K562 (cell line): ENCODE measurements at regions not wholly inside any gene's neighbourhood (a gene's known extent, or its start where the extent isn't known, plus 50 kb on each side); places are given as distances from the start of the nearest gene placed in this dataset.
"Not testable (repeated sequence)": the region's sequence is repeated elsewhere in the genome, so short reads cannot be mapped to it uniquely, and the experiment has no call there.

Experiments used
- ATAC-seq: fragments of 200-7000 bp; cut with Tn5 transposase; 3 replicates; pipeline ENCODE4 v1.9.1; 2020; ENCODE audit warnings: moderate library complexity
- BruUV-seq: library from RNA; stranded (reverse); fragments of 400-500 nt; replicated peaks from 2 replicates; lab custom pipeline; 2021; lab: Mats Ljungman, UMichigan
- CTCF ChIA-PET: fragments of 300-600 bp; formaldehyde crosslinking; extraction: SDS; loops from one replicate; lab custom pipeline; 2021; ENCODE audit warnings: low intra/inter-chr PET ratio; lab: Yijun Ruan, JAX
- POLR2A ChIA-PET: fragments of 300-600, 350-650 bp; sonication (Branson Sonifier 250); formaldehyde crosslinking; extraction: SDS; loops from one replicate; lab custom pipeline; 2021; ENCODE audit warnings: antibody characterized with exemption, inconsistent platforms; lab: Yijun Ruan, JAX
- DNase-seq, 4 experiments: peaks; one replicate each; pipeline versions ENCODE4 v3.0.0 to v3.0.0-alpha.2; 2011 to 2018; ENCODE audit warnings: low spot score in 3 of 4, mixed read lengths in 3 of 4; ENCODE audit errors: extremely low read depth in 1 of 4
- FAIRE-seq: peaks from 2 replicates; lab custom pipeline; 2011; peaks lifted over from hg19 to GRCh38; lab: Jason Lieb, UNC
- H2AFZ ChIP-seq: 2 replicates; pipeline ENCODE4 v1.6.0; 2011; ENCODE audit warnings: low read depth, low read length, control low read depth, inconsistent platforms
- H3K27ac ChIP-seq: fragments of 200-600 bp; 3 replicates; pipeline ENCODE4 v1.8.0; 2011; ENCODE audit warnings: low read depth, mild to moderate bottlenecking, control low read depth, inconsistent platforms, low read length, moderate library complexity, mixed read lengths; ENCODE audit errors: extremely low read depth
- H3K27me3 ChIP-seq, 2 experiments: fragments of 300-600 bp in 1 of 2; 2 replicates in 1 of 2; 3 replicates in 1 of 2; pipeline versions ENCODE4 v1.6.0 to v1.8.0; 2011; ENCODE audit warnings: inconsistent platforms in 2 of 2, low read length in 2 of 2, mild to moderate bottlenecking in 1 of 2, mixed read lengths in 1 of 2, moderate library complexity in 1 of 2; ENCODE audit not compliant: control insufficient read depth in 2 of 2, insufficient read depth in 2 of 2
- H3K36me3 ChIP-seq: fragments of 300-600 bp; 3 replicates; pipeline ENCODE4 v1.8.0; 2011; ENCODE audit warnings: mild to moderate bottlenecking, low read length, inconsistent platforms; ENCODE audit not compliant: control insufficient read depth, insufficient read depth
- H3K4me1 ChIP-seq, 2 experiments: fragments of 200-600 bp in 1 of 2; replicated peaks in 1 of 2; 2 replicates in 1 of 2; 3 replicates in 1 of 2; pipeline versions ENCODE4 v1.5.1 to v1.8.0; 2011; ENCODE audit warnings: inconsistent platforms in 2 of 2, low read length in 2 of 2, mild to moderate bottlenecking in 1 of 2, mixed read lengths in 1 of 2, moderate library complexity in 1 of 2; ENCODE audit not compliant: control insufficient read depth in 2 of 2, insufficient read depth in 2 of 2
- H3K4me2 ChIP-seq: 2 replicates; pipeline ENCODE4 v1.6.1; 2011; ENCODE audit warnings: low read length, control low read depth, inconsistent platforms, mixed read lengths; ENCODE audit not compliant: insufficient read depth
- H3K4me3 ChIP-seq: fragments of 200-600 bp; sonication (generic), shearing (Covaris generic); 2 replicates; pipeline ENCODE4 v1.5.1; 2016; ENCODE audit warnings: control low read depth, inconsistent platforms
- H3K79me2 ChIP-seq: fragments of 200-600 bp; 3 replicates; pipeline ENCODE4 v1.8.0; 2011; ENCODE audit warnings: low read length, inconsistent platforms; ENCODE audit not compliant: control insufficient read depth, insufficient read depth
- H3K9ac ChIP-seq, 2 experiments: 2 replicates each; pipeline versions ENCODE4 v1.6.0 to v1.6.1; 2011; ENCODE audit warnings: low read depth in 2 of 2, low read length in 2 of 2, control low read depth in 1 of 2, inconsistent platforms in 1 of 2, mild to moderate bottlenecking in 1 of 2, mixed read lengths in 1 of 2; ENCODE audit not compliant: insufficient read depth in 1 of 2
- H3K9me1 ChIP-seq: one replicate; pipeline ENCODE4 v1.6.0; 2011; ENCODE audit warnings: inconsistent platforms, mild to moderate bottlenecking, low read length, moderate library complexity; ENCODE audit not compliant: control insufficient read depth, insufficient read depth
- H3K9me3 ChIP-seq: replicated peaks from 2 replicates; pipeline ENCODE4 v1.5.1; 2011; ENCODE audit warnings: low read depth, low read length, inconsistent platforms; ENCODE audit not compliant: control insufficient read depth, insufficient read depth
- H4K20me1 ChIP-seq: replicated peaks from 2 replicates; pipeline ENCODE4 v1.6.1; 2011; ENCODE audit warnings: low read length, inconsistent platforms, mixed read lengths; ENCODE audit not compliant: control insufficient read depth, insufficient read depth
- WGBS: fragments of 100-300 bp; shearing (Covaris generic); methylation state at CpG from one replicate; pipeline ENCODE4 v1.1.6; 2016; ENCODE audit warnings: low coverage, mixed read lengths; ENCODE audit not compliant: insufficient coverage; ENCODE audit errors: missing lambda C conversion rate; 5-methylcytosine and 5-hydroxymethylcytosine counted together
- in situ Hi-C: fragments of 300-500 bp; cut with MboI; formaldehyde crosslinking; loops from 4 replicates; pipeline ENCODE4 v1.15.0; 2018; ENCODE audit warnings: inconsistent platforms, mixed read lengths
- intact Hi-C: fragments of 100-400 bp; cut with micrococcal nuclease; formaldehyde crosslinking; loops from 2 replicates; pipeline ENCODE4 v1.14.2; 2022

DNA sequence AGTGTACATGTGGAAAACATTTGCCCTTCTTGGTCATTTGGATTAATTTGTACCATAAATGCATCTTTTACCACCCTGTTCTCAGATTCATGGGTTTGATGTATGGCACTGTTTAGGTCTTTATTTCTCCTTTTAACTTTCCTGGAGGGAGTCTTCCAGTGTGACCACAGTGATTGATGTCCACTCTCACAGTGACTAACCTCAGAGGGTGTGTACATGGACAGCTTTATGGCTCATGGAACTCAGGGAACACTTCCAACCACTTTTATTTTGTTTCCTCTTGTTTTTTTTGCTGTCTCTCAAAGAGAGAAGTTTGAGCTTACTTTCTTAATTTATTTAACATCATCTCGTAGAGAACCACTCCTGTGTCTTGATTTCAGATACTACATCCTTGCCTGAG lies 489.8 kb upstream of the CHD1 start:
- ATAC-seq, DNase-seq, H3K4me1 ChIP-seq, H4K20me1 ChIP-seq, CTCF ChIA-PET, H3K4me2 ChIP-seq, intact Hi-C loops, H3K27me3 ChIP-seq, FAIRE-seq, H3K4me3 ChIP-seq, POLR2A ChIA-PET, BruUV-seq, H3K9me1 ChIP-seq, H3K36me3 ChIP-seq, H3K79me2 ChIP-seq, H3K9me3 ChIP-seq, in situ Hi-C loops, H3K27ac ChIP-seq, H3K9ac ChIP-seq, H2AFZ ChIP-seq: not testable (repeated sequence)
- WGBS, result 0% methylated on average over 1 of the region's 1 CpG

DNA sequence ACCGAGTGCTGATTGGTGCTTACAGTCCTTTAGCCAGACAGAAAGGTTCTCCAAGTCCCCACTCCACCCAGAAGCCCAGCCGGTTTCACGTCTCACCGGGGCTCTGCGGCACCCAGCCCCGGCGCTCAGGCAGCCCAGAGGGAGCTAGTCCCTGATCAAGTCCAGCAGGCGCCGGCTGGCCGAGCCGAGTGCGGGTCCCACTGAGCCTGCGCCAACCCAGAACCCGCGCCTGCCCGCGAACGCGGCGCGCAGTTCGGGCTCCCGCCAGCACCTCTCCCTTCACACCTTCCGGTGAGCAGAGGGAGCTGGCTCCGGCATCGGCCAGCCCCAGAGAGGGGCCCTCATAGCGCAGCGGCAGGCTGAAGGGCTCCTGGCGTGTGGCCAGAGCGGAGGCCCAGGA lies 481.6 kb upstream of the CHD1 start:
- H3K79me2 ChIP-seq, POLR2A ChIA-PET, in situ Hi-C loops: not testable (repeated sequence)

DNA sequence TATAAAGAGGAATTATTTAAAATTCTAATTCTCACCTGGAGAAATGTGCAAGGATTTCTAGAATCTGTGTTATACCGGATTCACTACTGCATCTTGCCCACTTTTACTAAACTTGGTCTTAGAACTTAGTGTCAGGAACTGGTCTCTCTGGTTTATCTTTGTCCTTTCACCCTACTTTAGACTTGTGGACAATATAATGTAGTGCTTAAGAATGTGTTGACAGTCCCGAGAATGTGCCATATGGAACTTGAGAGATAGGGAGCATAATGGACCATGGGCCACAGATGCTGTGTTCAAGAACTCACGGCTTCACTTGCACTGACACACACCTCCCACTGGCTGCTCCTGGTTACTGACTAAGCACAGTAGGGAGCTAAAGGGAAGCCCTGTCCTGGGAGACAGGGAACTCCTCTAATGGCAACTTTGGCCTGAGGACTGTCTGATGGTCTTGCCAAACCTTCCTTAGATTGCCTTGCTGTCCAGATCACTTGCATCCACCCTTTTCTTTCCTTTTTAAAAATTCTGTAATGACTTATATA lies 476.0 kb upstream of the CHD1 start:
- POLR2A ChIA-PET, DNase-seq, H3K9me3 ChIP-seq, H3K27me3 ChIP-seq, H3K9me1 ChIP-seq, in situ Hi-C loops, H3K27ac ChIP-seq, H3K4me2 ChIP-seq, ATAC-seq, H2AFZ ChIP-seq, H3K36me3 ChIP-seq, BruUV-seq, H4K20me1 ChIP-seq, FAIRE-seq, H3K9ac ChIP-seq, CTCF ChIA-PET, H3K4me3 ChIP-seq, intact Hi-C loops, H3K4me1 ChIP-seq, H3K79me2 ChIP-seq: not testable (repeated sequence)
- WGBS, result 0% methylated on average over 2 of the region's 3 CpGs

More for the DNA sequence above, 481.6 kb upstream of the CHD1 start:
- H3K9me1 ChIP-seq, FAIRE-seq, CTCF ChIA-PET, intact Hi-C loops, H3K9ac ChIP-seq, H3K9me3 ChIP-seq, H3K36me3 ChIP-seq, BruUV-seq, DNase-seq, H3K27me3 ChIP-seq, H4K20me1 ChIP-seq, H3K4me2 ChIP-seq, H3K4me1 ChIP-seq, H3K27ac ChIP-seq, H2AFZ ChIP-seq, H3K4me3 ChIP-seq: not testable (repeated sequence)
- ATAC-seq, result peak; percentile 58
- WGBS, result 11% methylated on average over 7 of the region's 30 CpGs

DNA sequence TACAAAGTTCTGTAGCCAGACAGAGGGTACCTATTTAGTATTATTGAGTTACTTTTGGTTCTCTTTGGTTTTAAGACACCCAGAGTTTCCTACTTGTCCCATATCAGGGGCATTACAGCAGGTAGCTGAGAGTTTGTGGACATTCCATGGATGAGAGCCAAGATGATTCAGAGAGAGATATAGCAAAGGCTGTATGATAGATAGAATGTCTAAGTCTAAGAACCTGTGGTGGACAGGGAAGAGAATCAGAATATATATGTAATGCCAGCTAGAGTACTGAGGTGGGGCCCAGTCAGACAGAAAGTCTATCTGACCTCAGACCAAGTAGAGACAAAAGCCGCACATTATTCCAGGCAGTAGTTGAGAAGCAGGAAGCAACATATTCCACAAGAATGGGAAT lies 471.8 kb upstream of the CHD1 start:
- H3K9me1 ChIP-seq, H3K9me3 ChIP-seq, DNase-seq, H3K79me2 ChIP-seq, FAIRE-seq, POLR2A ChIA-PET, intact Hi-C loops, H3K27ac ChIP-seq, H3K36me3 ChIP-seq, H3K9ac ChIP-seq, H4K20me1 ChIP-seq, H3K4me1 ChIP-seq, H3K4me3 ChIP-seq, H3K4me2 ChIP-seq, H2AFZ ChIP-seq, BruUV-seq, CTCF ChIA-PET, ATAC-seq, H3K27me3 ChIP-seq, in situ Hi-C loops: not testable (repeated sequence)
- WGBS, result no CpG with 5 or more reads among the region's 1 CpG
